ENCODE measurements at regions not wholly inside any gene's neighbourhood (a gene's known extent, or its start where the extent isn't known, plus 50 kb on each side); places are given as distances from the start of the nearest gene placed in this dataset.

DNA sequence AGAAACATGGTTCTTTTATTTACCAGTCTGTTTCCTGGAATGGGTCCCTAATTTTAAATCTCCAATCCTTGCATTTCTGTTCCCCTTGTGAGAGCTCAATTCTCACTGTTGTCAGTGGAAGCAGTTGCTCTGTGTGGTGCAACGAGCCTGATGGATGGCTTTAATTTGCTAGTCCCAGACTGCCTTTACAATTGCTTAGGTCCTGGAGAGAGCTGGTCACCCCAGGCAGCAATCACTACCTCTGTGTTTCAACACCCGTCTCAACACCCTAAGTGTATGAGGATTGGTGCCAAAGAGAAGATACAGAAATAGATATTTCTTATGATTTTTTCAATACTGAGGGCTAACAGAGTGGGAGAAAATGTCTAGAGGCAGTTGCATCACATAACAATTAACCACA is 873.8 kb downstream of the GLUD2 start:
- Histone ChIP-seq H3K79me2 (ENCODE audit: insufficient read depth, low read length) (no peaks in the 10 kb centered on the region), H3K9ac (ENCODE audit: low read depth, low read length) (no peak overlapping the region), H3K4me2 (ENCODE audit: insufficient read depth, low read length) (no peak overlapping the region), H3K36me3 (ENCODE audit: insufficient read depth, low read length) (no peaks in the 10 kb centered on the region), H2AFZ (ENCODE audit: low read depth, low read length) (no peak overlapping the region), H3K9me3 (ENCODE audit: insufficient read depth, low read length, severe bottlenecking) (no peaks in the 10 kb centered on the region), H4K20me1 (ENCODE audit: insufficient read depth, low read length) (no peaks in the 10 kb centered on the region), H3K4me3 (ENCODE audit: low read depth in 1 of 2, low read length in 2 of 2) (no peak overlapping the region), H3K4me1 (ENCODE audit: insufficient read depth, low read length) (no peaks in the 10 kb centered on the region), H3K27me3 (ENCODE audit: insufficient read depth, low read length, poor library complexity) (no peaks in the 10 kb centered on the region), H3K27ac (ENCODE audit: low read length) (no peak overlapping the region)
- no peak for DNase-seq
- ATAC-seq (ENCODE audit: insufficient read depth, low read depth) = no peak
- no peak for TF ChIP-seq EZH2 (IDR thresholded peaks at IDR 0.05; ENCODE audit: borderline replicate concordance, low read depth, low read length, severe bottlenecking)
- TF ChIP-seq, protein P1, sequence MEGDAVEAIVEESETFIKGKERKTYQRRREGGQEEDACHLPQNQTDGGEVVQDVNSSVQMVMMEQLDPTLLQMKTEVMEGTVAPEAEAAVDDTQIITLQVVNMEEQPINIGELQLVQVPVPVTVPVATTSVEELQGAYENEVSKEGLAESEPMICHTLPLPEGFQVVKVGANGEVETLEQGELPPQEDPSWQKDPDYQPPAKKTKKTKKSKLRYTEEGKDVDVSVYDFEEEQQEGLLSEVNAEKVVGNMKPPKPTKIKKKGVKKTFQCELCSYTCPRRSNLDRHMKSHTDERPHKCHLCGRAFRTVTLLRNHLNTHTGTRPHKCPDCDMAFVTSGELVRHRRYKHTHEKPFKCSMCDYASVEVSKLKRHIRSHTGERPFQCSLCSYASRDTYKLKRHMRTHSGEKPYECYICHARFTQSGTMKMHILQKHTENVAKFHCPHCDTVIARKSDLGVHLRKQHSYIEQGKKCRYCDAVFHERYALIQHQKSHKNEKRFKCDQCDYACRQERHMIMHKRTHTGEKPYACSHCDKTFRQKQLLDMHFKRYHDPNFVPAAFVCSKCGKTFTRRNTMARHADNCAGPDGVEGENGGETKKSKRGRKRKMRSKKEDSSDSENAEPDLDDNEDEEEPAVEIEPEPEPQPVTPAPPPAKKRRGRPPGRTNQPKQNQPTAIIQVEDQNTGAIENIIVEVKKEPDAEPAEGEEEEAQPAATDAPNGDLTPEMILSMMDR (IDR thresholded peaks at IDR 0.05; ENCODE audit: borderline replicate concordance, extremely low read depth, low read length, poor library complexity, severe bottlenecking) = no peak

DNA sequence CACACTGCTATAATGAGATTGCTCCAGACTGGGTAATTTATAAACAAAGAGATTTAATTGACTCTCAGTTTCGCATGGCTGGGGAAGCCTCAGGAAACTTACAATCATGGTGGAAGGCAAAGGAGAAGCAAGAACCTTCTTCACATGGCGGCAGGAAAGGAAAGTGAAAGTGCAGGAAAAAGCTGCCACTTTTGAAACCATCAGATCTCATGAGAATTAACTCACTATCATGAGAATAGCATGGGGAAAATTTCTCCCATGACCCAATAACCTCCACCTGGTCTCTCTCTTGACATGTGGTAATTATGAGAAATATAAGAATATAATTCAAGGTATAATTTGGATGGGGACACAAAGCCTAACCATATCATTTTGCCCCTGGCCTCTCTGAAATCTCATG is 884.2 kb downstream of the GLUD2 start:
- Histone ChIP-seq H3K4me3 (ENCODE audit: low read depth in 1 of 2, low read length in 2 of 2) (no peak overlapping the region), H3K9me3 (ENCODE audit: insufficient read depth, low read length, severe bottlenecking) (no peaks in the 10 kb centered on the region), H3K9ac (ENCODE audit: low read depth, low read length) (no peak overlapping the region), H3K4me1 (ENCODE audit: insufficient read depth, low read length) (no peaks in the 10 kb centered on the region), H2AFZ (ENCODE audit: low read depth, low read length) (no peak overlapping the region), H3K79me2 (ENCODE audit: insufficient read depth, low read length) (no peaks in the 10 kb centered on the region), H4K20me1 (ENCODE audit: insufficient read depth, low read length) (no peaks in the 10 kb centered on the region), H3K4me2 (ENCODE audit: insufficient read depth, low read length) (no peak overlapping the region), H3K27ac (ENCODE audit: low read length) (no peak overlapping the region), H3K27me3 (ENCODE audit: insufficient read depth, low read length, poor library complexity) (no peaks in the 10 kb centered on the region), H3K36me3 (ENCODE audit: insufficient read depth, low read length) (no peaks in the 10 kb centered on the region)
- DNase-seq (no peak), ATAC-seq (ENCODE audit: insufficient read depth, low read depth) (no peak)
- TF ChIP-seq, protein P1 (IDR thresholded peaks at IDR 0.05; ENCODE audit: borderline replicate concordance, extremely low read depth, low read length, poor library complexity, severe bottlenecking) = no peak
- no peak for TF ChIP-seq EZH2 (IDR thresholded peaks at IDR 0.05; ENCODE audit: borderline replicate concordance, low read depth, low read length, severe bottlenecking)

DNA sequence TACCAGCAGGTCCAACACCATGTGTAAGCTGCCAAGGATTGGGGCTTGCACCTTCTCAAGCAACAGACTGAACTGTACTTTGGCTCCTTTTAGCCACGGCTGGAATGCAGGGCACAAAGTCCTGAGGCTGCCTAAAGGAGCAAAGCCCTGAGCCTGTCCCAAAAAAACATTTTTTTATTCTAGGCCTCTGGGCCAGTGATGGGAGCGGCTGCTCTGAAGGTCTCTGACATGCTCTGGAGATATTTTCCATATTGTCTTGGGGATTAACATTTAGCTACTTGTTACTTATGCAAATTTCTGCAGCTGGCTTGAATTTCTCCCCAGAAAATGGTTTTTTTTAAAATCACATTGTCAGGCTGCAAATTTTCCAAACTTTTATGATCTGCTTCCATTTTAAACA is 885.3 kb downstream of the GLUD2 start:
- no peaks in the 10 kb centered on the region for H3K9me3 ChIP-seq (ENCODE audit: insufficient read depth, low read length, severe bottlenecking)
- ATAC-seq (ENCODE audit: insufficient read depth, low read depth) (no peak), DNase-seq (no peak)
- no peaks in the 10 kb centered on the region for H4K20me1 ChIP-seq (ENCODE audit: insufficient read depth, low read length)
- no peak overlapping the region for H3K27ac ChIP-seq (ENCODE audit: low read length)
- H3K4me2 ChIP-seq (ENCODE audit: insufficient read depth, low read length) = no peak overlapping the region
- no peak overlapping the region for H2AFZ ChIP-seq (ENCODE audit: low read depth, low read length)
- H3K79me2 ChIP-seq (ENCODE audit: insufficient read depth, low read length) = no peaks in the 10 kb centered on the region
- no peak overlapping the region for H3K9ac ChIP-seq (ENCODE audit: low read depth, low read length)
- no peak overlapping the region for H3K4me3 ChIP-seq (ENCODE audit: low read depth in 1 of 2, low read length in 2 of 2)
- no peak for TF ChIP-seq EZH2 (IDR thresholded peaks at IDR 0.05; ENCODE audit: borderline replicate concordance, low read depth, low read length, severe bottlenecking)
- TF ChIP-seq, protein P1 (IDR thresholded peaks at IDR 0.05; ENCODE audit: borderline replicate concordance, extremely low read depth, low read length, poor library complexity, severe bottlenecking) = no peak
- H3K27me3 ChIP-seq (ENCODE audit: insufficient read depth, low read length, poor library complexity) = no peaks in the 10 kb centered on the region
- H3K4me1 ChIP-seq (ENCODE audit: insufficient read depth, low read length) = no peaks in the 10 kb centered on the region
- H3K36me3 ChIP-seq (ENCODE audit: insufficient read depth, low read length) = no peaks in the 10 kb centered on the region

All from DND-41 (cell line).